GM12878 (cell line): ENCODE measurements at regions not wholly inside any gene's neighbourhood (a gene's known extent, or its start where the extent isn't known, plus 50 kb on each side); places are given as distances from the start of the nearest gene placed in this dataset.

Source experiments
- ATAC-seq: fragments of 200-7000 bp; cut with Tn5 transposase; 3 replicates; pipeline ENCODE4 v1.9.1; 2020; ENCODE audit warnings: mild to moderate bottlenecking, moderate library complexity
- BruUV-seq: library from RNA; stranded (reverse); fragments of 400-500 nt; replicated peaks from 2 replicates; lab custom pipeline; 2021; lab: Mats Ljungman, UMichigan
- CTCF ChIA-PET: fragments of 300-600 bp; sonication (Branson Sonifier 250); formaldehyde crosslinking; extraction: SDS; loops from one replicate; lab custom pipeline; 2021; ENCODE audit warnings: inconsistent platforms; lab: Yijun Ruan, JAX
- POLR2A ChIA-PET: fragments of 350-600 bp; formaldehyde crosslinking; extraction: SDS; loops from one replicate; lab custom pipeline; 2021; ENCODE audit warnings: inconsistent platforms; lab: Charles Lee
- RAD21 ChIA-PET: fragments of 300-600 bp; sonication (Branson Sonifier 250); formaldehyde crosslinking; loops from one replicate; lab custom pipeline; 2023; ENCODE audit warnings: antibody characterized with exemption; ENCODE audit not compliant: unreplicated experiment; lab: Charles Lee
- SMC1A ChIA-PET: fragments of 300-600 bp; sonication (Branson Sonifier 250); formaldehyde crosslinking; loops from one replicate; lab custom pipeline; 2023; ENCODE audit not compliant: unreplicated experiment, uncharacterized antibody; lab: Charles Lee
- DNase-seq: peaks from one replicate; pipeline ENCODE4 v3.0.0-alpha.2; 2011; ENCODE audit warnings: low read depth, low spot score
- FAIRE-seq: peaks from 3 replicates; lab custom pipeline; 2011; peaks lifted over from hg19 to GRCh38; lab: Jason Lieb, UNC
- H2AFZ ChIP-seq: 2 replicates; pipeline ENCODE4 v1.6.0; 2011; ENCODE audit warnings: low read depth, low read length, control low read depth; ENCODE audit not compliant: control insufficient read depth
- H3K27ac ChIP-seq: 2 replicates; pipeline ENCODE4 v1.5.1; 2011; ENCODE audit warnings: control low read depth; ENCODE audit not compliant: control insufficient read depth, insufficient read depth
- H3K27me3 ChIP-seq, 2 experiments: replicated peaks in 1 of 2; 2 replicates each; pipeline versions ENCODE4 v1.6.0 to v1.6.1; 2011; ENCODE audit warnings: low read length in 1 of 2; ENCODE audit not compliant: control insufficient read depth in 2 of 2, insufficient read depth in 2 of 2
- H3K36me3 ChIP-seq, 2 experiments: 2 replicates each; pipeline ENCODE4 v1.5.1; 2011; ENCODE audit warnings: low read length in 1 of 2; ENCODE audit not compliant: control insufficient read depth in 2 of 2, insufficient read depth in 2 of 2
- H3K4me1 ChIP-seq: 2 replicates; pipeline ENCODE4 v1.6.1; 2011; ENCODE audit warnings: mild to moderate bottlenecking, low read length, moderate library complexity, mixed read lengths; ENCODE audit not compliant: control insufficient read depth, insufficient read depth
- H3K4me2 ChIP-seq: 2 replicates; pipeline ENCODE4 v1.6.0; 2011; ENCODE audit warnings: control low read depth; ENCODE audit not compliant: control insufficient read depth, insufficient read depth
- H3K4me3 ChIP-seq: fragments of 200-600 bp; sonication (generic); 2 replicates; pipeline ENCODE4 v1.5.1; 2016
- H3K79me2 ChIP-seq: 2 replicates; pipeline ENCODE4 v1.6.0; 2011; ENCODE audit warnings: low read length; ENCODE audit not compliant: control insufficient read depth, insufficient read depth
- H3K9ac ChIP-seq: 2 replicates; pipeline ENCODE4 v1.8.0; 2011; ENCODE audit warnings: low read length, control low read depth, mixed read lengths; ENCODE audit not compliant: control insufficient read depth, insufficient read depth
- H3K9me3 ChIP-seq: replicated peaks from 3 replicates; pipeline ENCODE4 v1.5.1; 2011; ENCODE audit warnings: mild to moderate bottlenecking, low read length; ENCODE audit not compliant: control insufficient read depth, insufficient read depth
- H4K20me1 ChIP-seq: 2 replicates; pipeline ENCODE4 v1.6.0; 2011; ENCODE audit not compliant: control insufficient read depth, insufficient read depth
- GATAD2B ChIP-seq: fragments of 450-650 bp; conservative IDR thresholded peaks from 2 replicates; pipeline ENCODE4 v1.6.1; 2017; ENCODE audit warnings: low read depth, mild to moderate bottlenecking, moderate library complexity
- KLF5 ChIP-seq: fragments of 450-650 bp; IDR thresholded peaks from 2 replicates; pipeline ENCODE4 v1.6.1; 2014; ENCODE audit warnings: mild to moderate bottlenecking; ENCODE audit not compliant: partially characterized antibody
- POLR2A ChIP-seq: IDR thresholded peaks from 2 replicates; pipeline ENCODE4 v1.6.1; 2011; ENCODE audit warnings: low read depth, mild to moderate bottlenecking, low read length
- PRDM15 ChIP-seq: fragments of 450-650 bp; formaldehyde crosslinking; IDR thresholded peaks from 2 replicates; pipeline ENCODE4 v1.4.0; 2020; ENCODE audit warnings: mild to moderate bottlenecking, moderate library complexity
- SREBF2 ChIP-seq: IDR thresholded peaks from 2 replicates; pipeline ENCODE4 v1.6.1; 2012; ENCODE audit warnings: mild to moderate bottlenecking, low read length
- ZBED1 ChIP-seq: IDR thresholded peaks from 2 replicates; pipeline ENCODE4 v1.6.1; 2016; ENCODE audit warnings: borderline replicate concordance
- ZNF24 ChIP-seq: fragments of 450-650 bp; IDR thresholded peaks from 2 replicates; pipeline ENCODE4 v1.6.1; 2017; ENCODE audit warnings: antibody characterized with exemption, mild to moderate bottlenecking
- ZNF384 ChIP-seq: IDR thresholded peaks from 2 replicates; pipeline ENCODE4 v1.6.1; 2012; ENCODE audit warnings: low read depth, mild to moderate bottlenecking, low read length, improper control_type of control experiment, borderline replicate concordance
- ZZZ3 ChIP-seq: IDR thresholded peaks from 2 replicates; pipeline ENCODE4 v1.6.1; 2011; ENCODE audit warnings: low read depth; ENCODE audit not compliant: control insufficient read depth, insufficient read length
- WGBS: methylation state at CpG from one replicate; pipeline ENCODE4 v1.1.6; 2016; ENCODE audit warnings: low lambda C conversion rate; ENCODE audit not compliant: insufficient replicate concordance, insufficient coverage; ENCODE audit errors: missing lambda C conversion rate; 5-methylcytosine and 5-hydroxymethylcytosine counted together
- in situ Hi-C: fragments of 300-500 bp; cut with MboI; formaldehyde crosslinking; loops from 9 replicates; pipeline ENCODE4 v1.14.3; 2018; ENCODE audit warnings: mixed read lengths
- intact Hi-C: fragments of 100-400 bp; cut with micrococcal nuclease; formaldehyde crosslinking; loops from one replicate; pipeline ENCODE4 v1.14.2; 2022; ENCODE audit not compliant: unreplicated experiment
- TF ChIP-seq, protein P1 (sequence below): fragments of 450-650 bp; IDR thresholded peaks from 2 replicates; pipeline ENCODE4 v1.6.1; 2017; ENCODE audit warnings: mild to moderate bottlenecking
- TF ChIP-seq, protein P2 (sequence below): IDR thresholded peaks from 2 replicates; pipeline ENCODE4 v1.6.1; 2012; ENCODE audit warnings: low read length, inconsistent platforms

DNA sequence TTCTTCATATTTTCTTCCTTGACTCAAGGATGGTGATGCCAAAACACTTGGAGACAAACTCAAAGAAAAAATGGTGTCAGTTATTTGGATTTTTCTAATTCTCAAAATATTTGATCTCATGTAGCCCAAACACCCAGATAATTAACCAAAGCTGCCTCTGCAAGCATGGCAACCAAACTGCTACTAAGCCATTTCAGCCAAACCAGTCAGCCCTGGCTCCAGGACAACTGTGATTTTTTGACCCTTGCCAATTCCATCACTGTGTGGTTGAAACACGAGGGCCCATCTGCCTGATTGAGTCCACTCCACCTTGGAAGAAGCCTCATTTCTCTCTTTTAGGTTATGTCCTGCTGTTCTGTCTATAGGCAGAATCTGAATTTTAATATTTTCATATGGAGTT is 277.4 kb downstream of the BLID start:
- POLR2A ChIA-PET, result no interaction called here

More for the DNA sequence above, 277.4 kb downstream of the BLID start:
- Histone ChIP-seq H3K79me2 (no peaks in the 10 kb centered on the region), H2AFZ (no peak overlapping the region), H3K4me1 (no peaks in the 10 kb centered on the region), H3K9me3 (no peaks in the 10 kb centered on the region), H3K4me2 (no peak overlapping the region), H3K27ac (no peak overlapping the region), H3K9ac (no peak overlapping the region), H3K27me3 (no peaks in the 10 kb centered on the region), H3K4me3 (no peak overlapping the region), H3K36me3 (no peaks in the 10 kb centered on the region), H4K20me1 (no peaks in the 10 kb centered on the region)
- CTCF ChIA-PET, result no interaction called here
- DNase-seq (no peak), FAIRE-seq (no peak), ATAC-seq (no peak)
- BruUV-seq, result no TSS peak
- in situ Hi-C loops (no loop called here), intact Hi-C loops (no loop called here)
- RAD21 ChIA-PET, result no interaction called here
- SMC1A ChIA-PET, result no interaction called here
- 0% methylated on average over 1 of the region's 1 CpG for WGBS
- no peak for TF ChIP-seq ZZZ3
- TF ChIP-seq, protein P1, sequence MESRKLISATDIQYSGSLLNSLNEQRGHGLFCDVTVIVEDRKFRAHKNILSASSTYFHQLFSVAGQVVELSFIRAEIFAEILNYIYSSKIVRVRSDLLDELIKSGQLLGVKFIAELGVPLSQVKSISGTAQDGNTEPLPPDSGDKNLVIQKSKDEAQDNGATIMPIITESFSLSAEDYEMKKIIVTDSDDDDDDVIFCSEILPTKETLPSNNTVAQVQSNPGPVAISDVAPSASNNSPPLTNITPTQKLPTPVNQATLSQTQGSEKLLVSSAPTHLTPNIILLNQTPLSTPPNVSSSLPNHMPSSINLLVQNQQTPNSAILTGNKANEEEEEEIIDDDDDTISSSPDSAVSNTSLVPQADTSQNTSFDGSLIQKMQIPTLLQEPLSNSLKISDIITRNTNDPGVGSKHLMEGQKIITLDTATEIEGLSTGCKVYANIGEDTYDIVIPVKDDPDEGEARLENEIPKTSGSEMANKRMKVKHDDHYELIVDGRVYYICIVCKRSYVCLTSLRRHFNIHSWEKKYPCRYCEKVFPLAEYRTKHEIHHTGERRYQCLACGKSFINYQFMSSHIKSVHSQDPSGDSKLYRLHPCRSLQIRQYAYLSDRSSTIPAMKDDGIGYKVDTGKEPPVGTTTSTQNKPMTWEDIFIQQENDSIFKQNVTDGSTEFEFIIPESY, result no peak
- no peak for TF ChIP-seq POLR2A
- TF ChIP-seq, protein P2, sequence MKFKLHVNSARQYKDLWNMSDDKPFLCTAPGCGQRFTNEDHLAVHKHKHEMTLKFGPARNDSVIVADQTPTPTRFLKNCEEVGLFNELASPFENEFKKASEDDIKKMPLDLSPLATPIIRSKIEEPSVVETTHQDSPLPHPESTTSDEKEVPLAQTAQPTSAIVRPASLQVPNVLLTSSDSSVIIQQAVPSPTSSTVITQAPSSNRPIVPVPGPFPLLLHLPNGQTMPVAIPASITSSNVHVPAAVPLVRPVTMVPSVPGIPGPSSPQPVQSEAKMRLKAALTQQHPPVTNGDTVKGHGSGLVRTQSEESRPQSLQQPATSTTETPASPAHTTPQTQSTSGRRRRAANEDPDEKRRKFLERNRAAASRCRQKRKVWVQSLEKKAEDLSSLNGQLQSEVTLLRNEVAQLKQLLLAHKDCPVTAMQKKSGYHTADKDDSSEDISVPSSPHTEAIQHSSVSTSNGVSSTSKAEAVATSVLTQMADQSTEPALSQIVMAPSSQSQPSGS, result no peak
- no peak for TF ChIP-seq PRDM15
- no peak for TF ChIP-seq ZNF384
- no peak for TF ChIP-seq ZBED1
- TF ChIP-seq ZNF24, result no peak
- no peak for TF ChIP-seq GATAD2B
- TF ChIP-seq KLF5, result no peak
- no peak for TF ChIP-seq SREBF2
